CD4-positive, alpha-beta T cell (primary cell): ENCODE measurements at regions not wholly inside any gene's neighbourhood (a gene's known extent, or its start where the extent isn't known, plus 50 kb on each side); places are given as distances from the start of the nearest gene placed in this dataset.

Experiments used
- ATAC-seq: fragments of 200-7000 bp; cut with Tn5 transposase; one replicate; pipeline ENCODE4 v1.10.0; 2022; ENCODE audit warnings: mild to moderate bottlenecking; ENCODE audit not compliant: poor library complexity
- CTCF ChIA-PET: fragments of 350-600 bp; sonication (Branson Sonifier 250); formaldehyde crosslinking; loops from one replicate; lab custom pipeline; 2021; ENCODE audit warnings: antibody characterized with exemption, inconsistent platforms; lab: Charles Lee
- POLR2A ChIA-PET: fragments of 350-600 bp; sonication (Branson Sonifier 250); formaldehyde crosslinking; loops from one replicate; lab custom pipeline; 2021; ENCODE audit warnings: antibody characterized with exemption, inconsistent platforms; lab: Charles Lee
- DNase-seq, 14 experiments: peaks; one replicate each; pipeline ENCODE4 v3.0.0-alpha.2; 2013 to 2020; ENCODE audit warnings: mixed read lengths in 2 of 14
- H3K27ac ChIP-seq, 2 donors: one replicate each; pipeline versions ENCODE4 v1.5.1 to v1.7.0; 2013; ENCODE audit warnings: low read length in 2 of 2, low read depth in 1 of 2, mild to moderate bottlenecking in 1 of 2
- H3K27me3 ChIP-seq, 2 experiments: 1 replicate in 1 of 2; 2 replicates in 1 of 2; pipeline versions ENCODE4 v1.6.1 to v1.7.0; 2013; ENCODE audit warnings: low read length in 2 of 2, control low read depth in 1 of 2, mild to moderate bottlenecking in 1 of 2, moderate library complexity in 1 of 2; ENCODE audit not compliant: insufficient read depth in 2 of 2, control insufficient read depth in 1 of 2
- H3K36me3 ChIP-seq: one replicate; pipeline ENCODE4 v1.6.1; 2013; ENCODE audit warnings: low read length, control low read depth; ENCODE audit not compliant: insufficient read depth
- H3K4me1 ChIP-seq: one replicate; pipeline ENCODE4 v1.6.1; 2013; ENCODE audit warnings: low read length, control low read depth; ENCODE audit not compliant: insufficient read depth
- H3K4me3 ChIP-seq: one replicate; pipeline ENCODE4 v1.5.1; 2013; ENCODE audit warnings: mild to moderate bottlenecking, low read length, moderate library complexity
- H3K9me3 ChIP-seq, 2 experiments: 1 replicate in 1 of 2; 2 replicates in 1 of 2; pipeline versions ENCODE4 v1.6.1 to v1.7.0; 2013; ENCODE audit warnings: low read length in 2 of 2, mild to moderate bottlenecking in 2 of 2, control low read depth in 1 of 2, moderate library complexity in 1 of 2; ENCODE audit not compliant: control insufficient read depth in 1 of 2, insufficient read depth in 1 of 2
- H3K27ac Mint-ChIP-seq: one replicate; pipeline ENCODE4 v1.8.0; 2020; ENCODE audit warnings: mixed read lengths
- H3K27me3 Mint-ChIP-seq: one replicate; pipeline ENCODE4 v1.8.0; 2021; ENCODE audit warnings: mixed read lengths
- H3K36me3 Mint-ChIP-seq: one replicate; pipeline ENCODE4 v1.8.0; 2021; ENCODE audit warnings: low read depth, mixed read lengths
- H3K4me1 Mint-ChIP-seq: one replicate; pipeline ENCODE4 v1.8.0; 2021; ENCODE audit warnings: low read depth, mixed read lengths
- H3K4me3 Mint-ChIP-seq: one replicate; pipeline ENCODE4 v1.8.0; 2020; ENCODE audit warnings: mild to moderate bottlenecking, mixed read lengths
- H3K9me3 Mint-ChIP-seq: one replicate; pipeline ENCODE4 v1.8.0; 2020; ENCODE audit warnings: mixed read lengths
- CTCF ChIP-seq: fragments of 200-600 bp; IDR thresholded peaks from one replicate; pipeline ENCODE4 v1.8.0; 2022; ENCODE audit warnings: antibody characterized with exemption, mild to moderate bottlenecking
- intact Hi-C, 2 experiments: fragments of 100-400 bp; cut with DNase I in 1 of 2; cut with micrococcal nuclease in 1 of 2; formaldehyde crosslinking; loops; one replicate each; pipeline versions ENCODE4 v1.15.1 to v1.9.0; 2023 to 2025; cut with DNase I, micrococcal nuclease

- Mint-ChIP-seq H3K4me1 (no peaks in the 10 kb centered on the region), H3K9me3 (no peaks in the 10 kb centered on the region), H3K36me3 (no peaks in the 10 kb centered on the region), H3K27ac (no peak overlapping the region), H3K27me3 (peaks cover 5% of the 10 kb centered on the region), H3K4me3 (no peak overlapping the region)
- ChIA-PET POLR2A (no interaction called here), CTCF (no interaction called here)
- no peak overlapping the region for H3K27ac ChIP-seq
- intact Hi-C loops: no loop called here
- H3K4me3 ChIP-seq: no peak overlapping the region
- H3K4me1 ChIP-seq: no peaks in the 10 kb centered on the region
- H3K36me3 ChIP-seq: no peaks in the 10 kb centered on the region
- H3K9me3 ChIP-seq: peaks cover 0 to 32% of the 10 kb centered on the region in 2 experiments
- TF ChIP-seq CTCF: no peak
- no peak for DNase-seq
- ATAC-seq: no peak
- H3K27me3 ChIP-seq: no peaks in the 10 kb centered on the region
Measured at GRCh38 chr13:111955412-111956065, 111.4 kb upstream of the SOX1 start.

- H3K27ac ChIP-seq: no peak overlapping the region
- H3K36me3 ChIP-seq: no peaks in the 10 kb centered on the region
- H3K4me1 ChIP-seq: no peaks in the 10 kb centered on the region
- Mint-ChIP-seq H3K4me3 (no peak overlapping the region), H3K27me3 (peaks cover 5% of the 10 kb centered on the region), H3K9me3 (no peaks in the 10 kb centered on the region), H3K4me1 (no peaks in the 10 kb centered on the region), H3K27ac (no peak overlapping the region), H3K36me3 (no peaks in the 10 kb centered on the region)
- POLR2A ChIA-PET: no interaction called here
- ATAC-seq (no peak), DNase-seq (no peak)
- intact Hi-C loops: no loop called here
- no peaks in the 10 kb centered on the region for H3K27me3 ChIP-seq
- no peak for TF ChIP-seq CTCF
- CTCF ChIA-PET: no interaction called here
- no peak overlapping the region for H3K4me3 ChIP-seq
- peaks cover 0 to 26% of the 10 kb centered on the region in 2 experiments for H3K9me3 ChIP-seq
Measured at GRCh38 chr13:111956261-111957151, 110.4 kb upstream of the SOX1 start.

GRCh38 chr13:111957913-111958450 is 109.0 kb upstream of the SOX1 start:
- Histone ChIP-seq H3K36me3 (no peaks in the 10 kb centered on the region), H3K4me1 (no peaks in the 10 kb centered on the region), H3K9me3 (peaks cover 0 to 30% of the 10 kb centered on the region in 2 experiments), H3K27me3 (no peaks in the 10 kb centered on the region), H3K4me3 (no peak overlapping the region), H3K27ac (no peak overlapping the region)
- no peak for TF ChIP-seq CTCF
- ChIA-PET POLR2A (no interaction called here), CTCF (no interaction called here)
- ATAC-seq: no peak
- Mint-ChIP-seq H3K27me3 (peaks cover 5% of the 10 kb centered on the region), H3K4me3 (no peak overlapping the region), H3K4me1 (no peaks in the 10 kb centered on the region), H3K9me3 (no peaks in the 10 kb centered on the region), H3K36me3 (no peaks in the 10 kb centered on the region), H3K27ac (no peak overlapping the region)
- DNase-seq: no peak
- intact Hi-C loops: no loop called here
